A673 (cell line): ENCODE measurements at regions not wholly inside any gene's neighbourhood (a gene's known extent, or its start where the extent isn't known, plus 50 kb on each side); places are given as distances from the start of the nearest gene placed in this dataset.

Experiments
- BruUV-seq: library from RNA; stranded (reverse); fragments of 400-500 nt; replicated peaks from 2 replicates; lab custom pipeline; 2021; lab: Mats Ljungman, UMichigan
- CTCF ChIA-PET: fragments of 300-600 bp; sonication (Branson Sonifier 250); formaldehyde crosslinking; loops from one replicate; lab custom pipeline; 2022; ENCODE audit warnings: antibody characterized with exemption; lab: Charles Lee
- POLR2A ChIA-PET: fragments of 300-600 bp; sonication (Branson Sonifier 250); formaldehyde crosslinking; loops from one replicate; lab custom pipeline; 2022; ENCODE audit warnings: antibody characterized with exemption; ENCODE audit not compliant: low non-redundant PET; lab: Charles Lee
- DNase-seq: peaks from one replicate; pipeline ENCODE4 v3.0.0-alpha.2; 2015; ENCODE audit warnings: low spot score
- H3K27ac ChIP-seq: fragments of 200-600 bp; sonication (generic); 2 replicates; pipeline ENCODE4 v1.5.1; 2016; ENCODE audit warnings: mixed run types, low read depth, mild to moderate bottlenecking, mixed read lengths, antibody characterized with exemption, low read length; ENCODE audit not compliant: poor library complexity, severe bottlenecking
- H3K27me3 ChIP-seq: fragments of 200-600 bp; sonication (generic); replicated peaks from 2 replicates; pipeline ENCODE4 v1.6.1; 2017; ENCODE audit warnings: mixed run types, low read depth, mild to moderate bottlenecking, mixed read lengths, antibody characterized with exemption, low read length; ENCODE audit not compliant: insufficient read depth, poor library complexity
- H3K36me3 ChIP-seq: fragments of 200-600 bp; sonication (generic); 2 replicates; pipeline ENCODE4 v1.6.1; 2016; ENCODE audit warnings: mixed run types, mild to moderate bottlenecking, mixed read lengths, antibody characterized with exemption, low read length; ENCODE audit not compliant: insufficient read depth, poor library complexity, severe bottlenecking
- H3K4me1 ChIP-seq: fragments of 200-600 bp; sonication (generic); 2 replicates; pipeline ENCODE4 v1.6.1; 2017; ENCODE audit warnings: mixed run types, mild to moderate bottlenecking, mixed read lengths, antibody characterized with exemption, low read length; ENCODE audit not compliant: insufficient read depth, poor library complexity, severe bottlenecking
- H3K4me3 ChIP-seq: fragments of 200-600 bp; sonication (generic); 2 replicates; pipeline ENCODE4 v1.5.1; 2016; ENCODE audit warnings: low read depth, mixed run types, mild to moderate bottlenecking, mixed read lengths, low read length; ENCODE audit not compliant: poor library complexity, severe bottlenecking
- H3K9me3 ChIP-seq: fragments of 200-600 bp; sonication (generic); 2 replicates; pipeline ENCODE4 v1.6.1; 2016; ENCODE audit warnings: mixed run types, low read depth, mild to moderate bottlenecking, mixed read lengths, antibody characterized with exemption, low read length; ENCODE audit not compliant: poor library complexity, severe bottlenecking
- EZH2 ChIP-seq: fragments of 200-600 bp; sonication (generic); IDR thresholded peaks from 2 replicates; pipeline ENCODE4 v1.6.1; 2017; ENCODE audit warnings: borderline replicate concordance, low read depth, mild to moderate bottlenecking, mixed read lengths, antibody characterized with exemption, low read length; ENCODE audit not compliant: poor library complexity, severe bottlenecking
- intact Hi-C: fragments of 100-400 bp; cut with micrococcal nuclease; formaldehyde crosslinking; loops from one replicate; pipeline ENCODE4 v1.10.0; 2022; ENCODE audit not compliant: unreplicated experiment
- TF ChIP-seq, protein P1 (sequence below): fragments of 300-800, 200-600 bp; sonication (generic); conservative IDR thresholded peaks from 2 replicates; pipeline ENCODE4 v1.5.1; 2017; ENCODE audit warnings: low read depth, mild to moderate bottlenecking, antibody characterized with exemption, low read length, moderate library complexity, mixed read lengths

DNA sequence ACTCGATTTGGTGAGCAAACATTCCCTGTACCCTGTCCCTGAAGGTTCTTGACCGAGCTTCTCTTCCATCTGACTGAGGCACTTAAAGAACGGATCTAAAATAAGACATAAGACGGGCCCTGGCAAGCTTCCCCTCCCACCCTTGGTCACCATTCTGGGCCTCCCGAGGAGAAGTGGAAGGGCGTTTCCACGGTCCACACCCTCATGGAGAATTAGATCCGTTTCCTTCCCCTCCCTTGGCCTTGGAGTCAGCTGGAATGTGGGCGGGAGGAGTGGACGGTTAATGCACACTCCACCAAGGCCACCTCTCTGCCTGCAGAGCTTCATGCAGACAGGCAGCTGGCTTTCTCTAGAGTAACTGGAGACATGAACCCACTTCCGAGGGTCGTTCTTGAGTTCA, 257.3 kb upstream of the APCDD1 start:
- no peak for DNase-seq
- ChIA-PET POLR2A (no interaction called here), CTCF (no interaction called here)
- TF ChIP-seq, protein P1, sequence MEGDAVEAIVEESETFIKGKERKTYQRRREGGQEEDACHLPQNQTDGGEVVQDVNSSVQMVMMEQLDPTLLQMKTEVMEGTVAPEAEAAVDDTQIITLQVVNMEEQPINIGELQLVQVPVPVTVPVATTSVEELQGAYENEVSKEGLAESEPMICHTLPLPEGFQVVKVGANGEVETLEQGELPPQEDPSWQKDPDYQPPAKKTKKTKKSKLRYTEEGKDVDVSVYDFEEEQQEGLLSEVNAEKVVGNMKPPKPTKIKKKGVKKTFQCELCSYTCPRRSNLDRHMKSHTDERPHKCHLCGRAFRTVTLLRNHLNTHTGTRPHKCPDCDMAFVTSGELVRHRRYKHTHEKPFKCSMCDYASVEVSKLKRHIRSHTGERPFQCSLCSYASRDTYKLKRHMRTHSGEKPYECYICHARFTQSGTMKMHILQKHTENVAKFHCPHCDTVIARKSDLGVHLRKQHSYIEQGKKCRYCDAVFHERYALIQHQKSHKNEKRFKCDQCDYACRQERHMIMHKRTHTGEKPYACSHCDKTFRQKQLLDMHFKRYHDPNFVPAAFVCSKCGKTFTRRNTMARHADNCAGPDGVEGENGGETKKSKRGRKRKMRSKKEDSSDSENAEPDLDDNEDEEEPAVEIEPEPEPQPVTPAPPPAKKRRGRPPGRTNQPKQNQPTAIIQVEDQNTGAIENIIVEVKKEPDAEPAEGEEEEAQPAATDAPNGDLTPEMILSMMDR = no peak
- no peak for TF ChIP-seq EZH2
- Histone ChIP-seq H3K27me3 (no peaks in the 10 kb centered on the region), H3K36me3 (no peaks in the 10 kb centered on the region), H3K4me3 (no peak overlapping the region), H3K9me3 (no peaks in the 10 kb centered on the region), H3K27ac (no peak overlapping the region), H3K4me1 (no peaks in the 10 kb centered on the region)
- no TSS peak for BruUV-seq
- intact Hi-C loops = no loop called here

DNA sequence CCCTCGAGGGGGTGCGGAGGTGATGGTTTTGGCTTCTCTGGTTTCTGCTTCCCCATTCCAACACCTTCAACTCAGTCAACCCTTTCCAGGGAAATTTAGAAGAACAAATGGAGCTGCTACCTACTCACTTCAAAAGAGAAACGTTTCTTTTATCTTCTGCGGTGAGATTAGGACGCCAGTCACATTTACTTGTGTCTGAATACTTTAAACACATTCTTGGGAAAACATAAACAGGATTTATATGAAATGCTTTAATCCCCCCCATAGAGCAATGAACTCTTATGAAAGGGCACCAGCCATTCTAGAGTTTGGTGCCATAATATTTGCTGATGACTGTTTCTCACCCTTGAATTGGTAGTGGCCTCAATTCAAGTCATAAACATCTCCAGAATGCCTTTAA, 253.2 kb upstream of the APCDD1 start:
- POLR2A ChIA-PET = interaction anchor here (0.6 kb wide), 1 partner anchor 12 kb away, joined by 4 read pairs; no protein-coding TSS in a partner anchor
- intact Hi-C loops = no loop called here

DNA sequence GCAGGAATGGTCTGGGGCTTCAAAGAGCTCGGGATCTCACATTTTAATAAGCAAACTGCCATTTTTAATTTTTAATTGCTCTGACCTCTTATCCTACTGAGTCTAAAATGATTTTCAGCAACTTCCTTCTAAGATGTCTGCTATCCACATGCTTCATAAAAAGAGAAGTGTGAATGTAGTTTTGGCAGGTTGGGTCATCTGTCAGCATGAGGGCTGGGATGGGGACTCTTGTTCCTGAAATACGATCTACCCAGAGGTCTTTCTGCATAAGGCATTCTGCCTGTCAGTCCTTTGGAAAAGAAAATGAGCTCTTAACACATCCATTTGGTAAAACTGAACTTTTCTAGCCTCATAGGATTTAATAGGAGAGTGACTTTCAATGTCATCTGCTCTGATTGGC, 252.8 kb upstream of the APCDD1 start:
- TF ChIP-seq EZH2 = no peak
- TF ChIP-seq, protein P1 = no peak

More for the DNA sequence above, 253.2 kb upstream of the APCDD1 start:
- Histone ChIP-seq H3K36me3 (no peaks in the 10 kb centered on the region), H3K9me3 (no peaks in the 10 kb centered on the region), H3K27ac (no peak overlapping the region), H3K27me3 (no peaks in the 10 kb centered on the region), H3K4me1 (no peaks in the 10 kb centered on the region), H3K4me3 (no peak overlapping the region)
- no peak for DNase-seq
- CTCF ChIA-PET = no interaction called here
- BruUV-seq = no TSS peak
- no peak for TF ChIP-seq EZH2
- TF ChIP-seq, protein P1 = no peak

More for the DNA sequence above, 252.8 kb upstream of the APCDD1 start:
- Histone ChIP-seq H3K27ac (no peak overlapping the region), H3K4me1 (no peaks in the 10 kb centered on the region), H3K27me3 (no peaks in the 10 kb centered on the region), H3K4me3 (no peak overlapping the region), H3K36me3 (no peaks in the 10 kb centered on the region), H3K9me3 (no peaks in the 10 kb centered on the region)
- intact Hi-C loops = no loop called here
- BruUV-seq = no TSS peak
- POLR2A ChIA-PET = interaction anchor here (0.6 kb wide), 1 partner anchor 12 kb away, joined by 4 read pairs; no protein-coding TSS in a partner anchor
- CTCF ChIA-PET = no interaction called here
- DNase-seq = no peak
